ENCODE measurements at regions not wholly inside any gene's neighbourhood (a gene's known extent, or its start where the extent isn't known, plus 50 kb on each side); places are given as distances from the start of the nearest gene placed in this dataset.
"Not testable (repeated sequence)": the region's sequence is repeated elsewhere in the genome, so short reads cannot be mapped to it uniquely, and the experiment has no call there.

DNA sequence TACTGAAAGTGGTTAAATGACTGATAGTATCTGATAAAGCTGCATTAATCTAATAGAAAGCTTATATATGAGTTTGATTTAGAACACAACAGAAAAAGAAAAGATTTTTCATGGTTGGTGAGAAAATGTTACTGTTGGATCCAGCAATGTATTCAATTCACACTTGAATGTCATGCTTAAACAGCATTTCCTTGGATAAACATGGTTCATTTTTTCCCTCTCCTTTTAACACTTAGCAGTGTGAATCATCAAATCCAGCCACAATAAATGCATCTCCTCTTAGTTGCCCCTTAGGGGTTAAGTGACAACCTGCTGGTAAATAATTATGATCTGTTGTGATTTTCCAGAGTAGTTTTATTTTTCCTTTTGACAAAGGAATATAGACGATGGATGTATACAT, 74.9 kb upstream of the GRIP1 start:
- TF ChIP-seq, protein P1, sequence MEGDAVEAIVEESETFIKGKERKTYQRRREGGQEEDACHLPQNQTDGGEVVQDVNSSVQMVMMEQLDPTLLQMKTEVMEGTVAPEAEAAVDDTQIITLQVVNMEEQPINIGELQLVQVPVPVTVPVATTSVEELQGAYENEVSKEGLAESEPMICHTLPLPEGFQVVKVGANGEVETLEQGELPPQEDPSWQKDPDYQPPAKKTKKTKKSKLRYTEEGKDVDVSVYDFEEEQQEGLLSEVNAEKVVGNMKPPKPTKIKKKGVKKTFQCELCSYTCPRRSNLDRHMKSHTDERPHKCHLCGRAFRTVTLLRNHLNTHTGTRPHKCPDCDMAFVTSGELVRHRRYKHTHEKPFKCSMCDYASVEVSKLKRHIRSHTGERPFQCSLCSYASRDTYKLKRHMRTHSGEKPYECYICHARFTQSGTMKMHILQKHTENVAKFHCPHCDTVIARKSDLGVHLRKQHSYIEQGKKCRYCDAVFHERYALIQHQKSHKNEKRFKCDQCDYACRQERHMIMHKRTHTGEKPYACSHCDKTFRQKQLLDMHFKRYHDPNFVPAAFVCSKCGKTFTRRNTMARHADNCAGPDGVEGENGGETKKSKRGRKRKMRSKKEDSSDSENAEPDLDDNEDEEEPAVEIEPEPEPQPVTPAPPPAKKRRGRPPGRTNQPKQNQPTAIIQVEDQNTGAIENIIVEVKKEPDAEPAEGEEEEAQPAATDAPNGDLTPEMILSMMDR (IDR thresholded peaks at IDR 0.05; ENCODE audit: control insufficient read depth, extremely low read depth, insufficient read depth), result no peak
- no peak overlapping the region for H3K4me3 ChIP-seq (ENCODE audit: low read depth, low read length)
- no peak for DNase-seq (ENCODE audit: low read depth)

DNA sequence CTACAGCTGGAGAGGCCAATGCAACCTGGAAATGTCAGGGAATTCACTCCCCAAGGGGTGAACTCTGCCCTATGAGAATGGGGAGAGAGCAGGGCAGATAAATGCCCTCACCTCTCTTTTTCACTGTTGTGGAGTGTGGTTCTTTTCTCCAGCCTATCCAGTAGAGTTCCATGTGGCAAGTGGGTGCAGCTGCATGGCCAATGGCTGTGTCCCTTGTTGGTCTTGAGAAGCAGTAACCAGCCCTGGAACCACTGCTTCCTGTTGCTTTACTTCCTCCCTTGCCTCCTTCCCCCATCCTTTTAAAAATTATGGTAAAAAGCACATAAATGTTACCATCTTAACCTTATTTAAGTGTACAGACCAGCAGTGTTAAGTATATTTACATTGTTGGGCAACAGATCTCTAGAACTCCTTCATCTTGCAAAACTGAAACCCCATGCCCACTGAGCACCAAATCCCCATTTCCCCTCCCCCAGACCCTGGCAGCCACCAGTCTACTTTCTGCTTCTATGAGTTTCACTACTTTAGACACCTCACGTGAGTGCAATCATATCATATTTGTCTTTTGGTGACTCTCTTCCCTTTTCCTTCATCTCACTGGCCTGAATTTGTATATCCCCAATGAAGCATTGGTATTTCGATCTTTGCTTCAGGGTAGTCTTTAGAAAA, 77.0 kb upstream of the GRIP1 start:
- TF ChIP-seq, protein P1 (IDR thresholded peaks at IDR 0.05; ENCODE audit: control insufficient read depth, extremely low read depth, insufficient read depth), result no peak
- no peak for DNase-seq (ENCODE audit: low read depth)
- no peak overlapping the region for H3K4me3 ChIP-seq (ENCODE audit: low read depth, low read length)

DNA sequence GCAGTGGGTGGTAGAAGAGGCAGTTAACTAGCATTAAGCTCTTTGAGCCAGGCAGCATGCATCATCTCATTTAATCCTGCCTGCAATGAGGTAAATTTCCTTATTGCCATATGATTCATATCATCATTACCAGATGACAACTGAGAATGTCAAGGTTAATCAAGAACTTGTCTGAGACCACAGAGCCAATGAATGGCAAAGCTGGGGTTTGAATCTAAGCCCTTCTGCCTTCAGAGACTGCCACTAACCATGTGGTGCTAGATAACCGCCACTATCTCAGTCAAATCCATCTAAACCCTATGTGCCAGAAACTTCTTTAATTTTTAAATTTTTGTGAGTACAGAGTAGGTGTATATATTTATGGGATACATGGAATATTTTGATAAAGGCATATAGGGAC, 77.8 kb upstream of the GRIP1 start:
- TF ChIP-seq, protein P1 (IDR thresholded peaks at IDR 0.05; ENCODE audit: control insufficient read depth, extremely low read depth, insufficient read depth), result no peak

DNA sequence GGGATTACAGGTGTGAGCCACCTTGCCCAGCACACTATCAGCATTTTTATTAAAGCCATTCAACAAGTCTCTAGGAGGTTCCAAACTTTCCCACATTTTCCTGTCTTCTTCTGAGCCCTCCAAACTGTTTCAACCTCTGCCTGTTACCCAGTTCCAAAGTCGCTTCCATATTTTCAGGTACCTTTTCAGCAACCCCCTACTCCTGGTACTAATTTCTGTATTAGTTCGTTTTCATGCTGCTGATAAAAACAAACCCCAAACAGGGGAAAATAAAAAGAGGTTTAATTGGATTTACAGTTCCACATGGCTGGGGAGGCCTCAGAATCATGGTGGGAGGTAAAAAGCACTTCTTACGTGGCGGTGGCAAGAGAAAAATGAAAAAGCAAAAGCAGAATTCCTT, 81.2 kb upstream of the GRIP1 start:
- not testable (repeated sequence) for DNase-seq (ENCODE audit: low read depth); H3K4me3 ChIP-seq (ENCODE audit: low read depth, low read length)

More for the DNA sequence above, 77.8 kb upstream of the GRIP1 start:
- no peak for DNase-seq (ENCODE audit: low read depth)
- no peak overlapping the region for H3K4me3 ChIP-seq (ENCODE audit: low read depth, low read length)

DNA sequence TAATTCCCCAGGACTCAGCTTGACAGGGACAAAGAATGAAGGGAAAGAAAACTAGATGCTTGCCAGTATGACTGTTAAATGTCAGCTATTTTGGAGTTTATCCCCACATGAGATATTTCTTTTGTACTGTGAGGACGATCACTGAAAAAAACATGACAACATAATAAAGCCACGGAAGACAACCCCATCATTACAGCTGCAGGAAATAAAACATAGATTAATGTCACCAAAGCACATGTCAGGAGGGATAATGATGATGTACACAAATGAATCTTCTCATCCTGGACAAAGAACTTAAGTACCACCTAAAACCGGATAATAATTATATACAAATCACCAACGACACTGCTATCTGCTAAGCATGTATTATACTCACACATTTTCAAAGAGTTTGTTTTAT, 84.6 kb upstream of the GRIP1 start:
- TF ChIP-seq, protein P1 (IDR thresholded peaks at IDR 0.05; ENCODE audit: control insufficient read depth, extremely low read depth, insufficient read depth), result no peak
- no peak overlapping the region for H3K4me3 ChIP-seq (ENCODE audit: low read depth, low read length)
- DNase-seq (ENCODE audit: low read depth), result no peak

DNA sequence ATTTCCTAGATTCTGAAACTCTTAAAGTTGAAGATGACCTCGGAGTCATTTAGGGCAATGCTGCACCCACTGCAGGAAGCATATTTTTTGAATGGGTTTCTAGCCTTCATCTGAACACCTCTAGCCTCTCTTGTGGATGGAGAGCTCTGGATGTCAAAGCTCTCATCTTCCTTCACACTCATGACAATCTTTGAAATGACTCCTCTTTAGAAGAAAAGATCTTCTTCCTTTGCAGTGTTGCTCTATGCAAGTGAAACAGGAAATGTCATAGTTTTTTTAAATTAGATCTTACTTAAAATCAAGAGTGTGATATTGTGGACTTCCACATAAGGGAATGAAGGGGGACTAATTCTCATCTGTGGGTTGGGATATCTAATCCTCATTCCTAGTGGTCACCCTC, 86.3 kb upstream of the GRIP1 start:
- H3K4me3 ChIP-seq (ENCODE audit: low read depth, low read length), result no peak overlapping the region
- TF ChIP-seq, protein P1 (IDR thresholded peaks at IDR 0.05; ENCODE audit: control insufficient read depth, extremely low read depth, insufficient read depth), result no peak
- DNase-seq (ENCODE audit: low read depth), result no peak

DNA sequence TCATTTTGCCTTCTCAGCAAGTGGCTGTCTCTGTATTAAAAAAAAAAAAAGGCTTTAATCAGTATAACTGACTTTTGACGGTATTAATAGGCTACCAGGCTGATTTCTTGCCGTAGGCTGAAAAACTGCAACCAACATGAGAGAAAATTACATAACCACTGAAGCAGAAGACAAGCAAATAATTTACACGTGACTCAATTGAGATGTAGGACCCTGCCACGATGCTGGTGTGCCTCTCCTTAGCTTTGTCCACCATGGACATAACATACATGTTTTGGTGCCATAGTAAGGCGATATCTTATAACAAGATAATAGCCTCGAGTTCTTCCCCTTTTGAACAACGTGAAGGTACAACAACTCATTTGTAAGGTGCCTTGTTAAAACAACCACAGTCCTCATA, 88.7 kb upstream of the GRIP1 start:
- TF ChIP-seq, protein P1 (IDR thresholded peaks at IDR 0.05; ENCODE audit: control insufficient read depth, extremely low read depth, insufficient read depth), result no peak
- DNase-seq (ENCODE audit: low read depth), result no peak
- H3K4me3 ChIP-seq (ENCODE audit: low read depth, low read length), result no peak overlapping the region

Data from LNCaP clone FGC (cell line).